HEK293 (cell line): ENCODE measurements at regions not wholly inside any gene's neighbourhood (a gene's known extent, or its start where the extent isn't known, plus 50 kb on each side); places are given as distances from the start of the nearest gene placed in this dataset.

ENCODE experiments used
- CTCF ChIA-PET: fragments of 350-600 bp; formaldehyde crosslinking; extraction: SDS; loops from one replicate; lab custom pipeline; 2021; ENCODE audit warnings: antibody characterized with exemption; lab: Yijun Ruan, JAX
- POLR2A ChIA-PET: fragments of 300-600 bp; formaldehyde crosslinking; extraction: SDS; loops from one replicate; lab custom pipeline; 2020; ENCODE audit warnings: antibody characterized with exemption, inconsistent platforms; lab: Yijun Ruan, JAX
- H3K27ac ChIP-seq: fragments of 200-500 bp; sonication (Bioruptor generic); 2 replicates; pipeline ENCODE4 v1.5.1; 2014; ENCODE audit warnings: low read depth, low read length, control low read depth, inconsistent platforms; ENCODE audit errors: extremely low read depth
- H3K36me3 ChIP-seq, 2 experiments: fragments of 200-500 bp in 1 of 2; sonication (Bioruptor generic) in 1 of 2; 1 replicate in 1 of 2; 2 replicates in 1 of 2; pipeline ENCODE4 v1.5.1; 2014 to 2017; ENCODE audit warnings: inconsistent platforms in 2 of 2, low read length in 2 of 2; ENCODE audit not compliant: control insufficient read depth in 2 of 2, insufficient read depth in 1 of 2
- H3K4me1 ChIP-seq: fragments of 200-500 bp; sonication (Bioruptor generic); 2 replicates; pipeline ENCODE4 v1.5.1; 2014; ENCODE audit warnings: mild to moderate bottlenecking, low read length, inconsistent platforms; ENCODE audit not compliant: control insufficient read depth, insufficient read depth
- H3K4me3 ChIP-seq: 2 replicates; pipeline ENCODE4 v1.5.1; 2011; ENCODE audit warnings: low read depth, mild to moderate bottlenecking, control low read depth, low read length, moderate library complexity
- H3K9me3 ChIP-seq: fragments of 200-500 bp; sonication (Bioruptor generic); 2 replicates; pipeline ENCODE4 v1.5.1; 2014; ENCODE audit warnings: low read depth, low read length, inconsistent platforms; ENCODE audit not compliant: control insufficient read depth, insufficient read depth
- BCL11B ChIP-seq: fragments of 450-650 bp; formaldehyde crosslinking; IDR thresholded peaks from 2 replicates; pipeline ENCODE4 v1.5.1; 2016; ENCODE audit warnings: low read depth, missing biosample characterization, missing genetic modification characterization
- CTCF ChIP-seq: fragments of 450-650 bp; formaldehyde crosslinking; IDR thresholded peaks from 2 replicates; pipeline ENCODE4 v1.5.1; 2016; ENCODE audit warnings: missing biosample characterization, missing genetic modification characterization
- FEZF1 ChIP-seq: fragments of 450-650 bp; formaldehyde crosslinking; IDR thresholded peaks from 2 replicates; pipeline ENCODE4 v1.5.1; 2016; ENCODE audit warnings: missing biosample characterization, missing genetic modification characterization
- KLF8 ChIP-seq: fragments of 450-650 bp; formaldehyde crosslinking; IDR thresholded peaks from 2 replicates; pipeline ENCODE4 v1.5.1; 2016; ENCODE audit warnings: missing biosample characterization, missing genetic modification characterization
- KLF9 ChIP-seq: fragments of 450-650 bp; formaldehyde crosslinking; IDR thresholded peaks from 2 replicates; pipeline ENCODE4 v1.5.1; 2016; ENCODE audit warnings: missing biosample characterization, missing genetic modification characterization, low read depth
- REPIN1 ChIP-seq: fragments of 450-650 bp; formaldehyde crosslinking; IDR thresholded peaks from 2 replicates; pipeline ENCODE4 v1.5.1; 2017; ENCODE audit warnings: missing biosample characterization, missing genetic modification characterization, low read depth
- ZBTB17 ChIP-seq: fragments of 450-650 bp; formaldehyde crosslinking; IDR thresholded peaks from 2 replicates; pipeline ENCODE4 v1.5.1; 2016; ENCODE audit warnings: missing biosample characterization, missing genetic modification characterization
- ZBTB21 ChIP-seq: fragments of 450-650 bp; formaldehyde crosslinking; IDR thresholded peaks from 2 replicates; pipeline ENCODE4 v1.5.1; 2017; ENCODE audit warnings: missing biosample characterization, missing genetic modification characterization
- ZBTB7A ChIP-seq: fragments of 450-650 bp; formaldehyde crosslinking; IDR thresholded peaks from 2 replicates; pipeline ENCODE4 v1.5.1; 2016; ENCODE audit warnings: low read depth, missing biosample characterization, missing genetic modification characterization
- ZFP41 ChIP-seq: fragments of 450-650 bp; formaldehyde crosslinking; IDR thresholded peaks from 2 replicates; pipeline ENCODE4 v1.5.1; 2016; ENCODE audit warnings: missing biosample characterization, missing genetic modification characterization, borderline replicate concordance
- ZNF132 ChIP-seq: fragments of 450-650 bp; formaldehyde crosslinking; IDR thresholded peaks from 2 replicates; pipeline ENCODE4 v1.5.1; 2017; ENCODE audit warnings: missing biosample characterization, missing genetic modification characterization, borderline replicate concordance
- ZNF214 ChIP-seq: fragments of 450-650 bp; formaldehyde crosslinking; IDR thresholded peaks from 2 replicates; pipeline ENCODE4 v1.5.1; 2017; ENCODE audit warnings: missing biosample characterization, mild to moderate bottlenecking, missing genetic modification characterization, borderline replicate concordance
- ZNF221 ChIP-seq: fragments of 450-650 bp; formaldehyde crosslinking; IDR thresholded peaks from 2 replicates; pipeline ENCODE4 v1.5.1; 2017; ENCODE audit warnings: missing biosample characterization, missing genetic modification characterization, borderline replicate concordance
- ZNF239 ChIP-seq: fragments of 450-650 bp; formaldehyde crosslinking; IDR thresholded peaks from 2 replicates; pipeline ENCODE4 v1.5.1; 2016; ENCODE audit warnings: missing biosample characterization, missing genetic modification characterization
- ZNF26 ChIP-seq: fragments of 450-650 bp; formaldehyde crosslinking; IDR thresholded peaks from 2 replicates; pipeline ENCODE4 v1.5.1; 2016; ENCODE audit warnings: missing biosample characterization, missing genetic modification characterization
- ZNF274 ChIP-seq, 2 experiments: fragments of 200-500 bp in 1 of 2; fragments of 450-650 bp in 1 of 2; sonication (Bioruptor generic) in 1 of 2; formaldehyde crosslinking in 1 of 2; IDR thresholded peaks; 2 replicates each; pipeline versions ENCODE4 v1.5.1 to v1.6.1; 2014 to 2016; ENCODE audit warnings: borderline replicate concordance in 1 of 2, inconsistent platforms in 1 of 2, low read length in 1 of 2, missing biosample characterization in 1 of 2, missing genetic modification characterization in 1 of 2
- ZNF341 ChIP-seq: fragments of 450-650 bp; formaldehyde crosslinking; IDR thresholded peaks from 2 replicates; pipeline ENCODE4; 2016; ENCODE audit warnings: low read depth, missing biosample characterization, missing genetic modification characterization
- ZNF350 ChIP-seq: fragments of 450-650 bp; formaldehyde crosslinking; IDR thresholded peaks from 2 replicates; pipeline ENCODE4 v1.5.0; 2017; ENCODE audit warnings: missing biosample characterization, mild to moderate bottlenecking, missing genetic modification characterization
- ZNF501 ChIP-seq: fragments of 450-650 bp; formaldehyde crosslinking; IDR thresholded peaks from 2 replicates; pipeline ENCODE4 v1.5.1; 2016; ENCODE audit warnings: missing biosample characterization, missing genetic modification characterization
- ZNF548 ChIP-seq: fragments of 450-650 bp; formaldehyde crosslinking; IDR thresholded peaks from 2 replicates; pipeline ENCODE4 v1.5.1; 2016; ENCODE audit warnings: missing biosample characterization, missing genetic modification characterization
- ZNF571 ChIP-seq: fragments of 450-650 bp; formaldehyde crosslinking; IDR thresholded peaks from 2 replicates; pipeline ENCODE4 v1.5.0; 2017; ENCODE audit warnings: missing biosample characterization, missing genetic modification characterization
- ZNF585B ChIP-seq: fragments of 450-650 bp; formaldehyde crosslinking; IDR thresholded peaks from 2 replicates; pipeline ENCODE4 v1.5.1; 2016; ENCODE audit warnings: missing biosample characterization, missing genetic modification characterization
- ZNF600 ChIP-seq: fragments of 450-650 bp; formaldehyde crosslinking; IDR thresholded peaks from 2 replicates; pipeline ENCODE4 v1.5.1; 2016; ENCODE audit warnings: missing biosample characterization, missing genetic modification characterization
- ZNF623 ChIP-seq: fragments of 450-650 bp; formaldehyde crosslinking; IDR thresholded peaks from 2 replicates; pipeline ENCODE4 v1.5.1; 2016; ENCODE audit warnings: missing biosample characterization, missing genetic modification characterization
- ZNF660 ChIP-seq: fragments of 450-650 bp; IDR thresholded peaks from 2 replicates; pipeline ENCODE4 v1.5.1; 2018; ENCODE audit warnings: missing biosample characterization, mild to moderate bottlenecking, missing genetic modification characterization
- ZNF747 ChIP-seq: fragments of 450-650 bp; formaldehyde crosslinking; IDR thresholded peaks from 2 replicates; pipeline ENCODE4 v1.5.1; 2016; ENCODE audit warnings: missing biosample characterization, missing genetic modification characterization
- ZNF785 ChIP-seq: fragments of 450-650 bp; formaldehyde crosslinking; IDR thresholded peaks from 2 replicates; pipeline ENCODE4 v1.5.1; 2016; ENCODE audit warnings: missing biosample characterization, missing genetic modification characterization
- ZNF792 ChIP-seq: fragments of 450-650 bp; formaldehyde crosslinking; IDR thresholded peaks from 2 replicates; pipeline ENCODE4 v1.5.1; 2016; ENCODE audit warnings: missing biosample characterization, missing genetic modification characterization
- TF ChIP-seq, protein P1 (sequence below): fragments of 450-650 bp; formaldehyde crosslinking; IDR thresholded peaks from 2 replicates; pipeline ENCODE4 v1.5.1; 2016; ENCODE audit warnings: missing biosample characterization, missing genetic modification characterization
- TF ChIP-seq, protein P2 (sequence below): fragments of 450-650 bp; formaldehyde crosslinking; IDR thresholded peaks from 2 replicates; pipeline ENCODE4 v1.5.1; 2017; ENCODE audit warnings: missing biosample characterization, missing genetic modification characterization

- CTCF ChIA-PET, result interaction anchor here (0.6 to 0.7 kb wide), 2 partner anchors 9 to 456 kb away, joined by 3 read pairs; no protein-coding TSS in a partner anchor
Measured at GRCh38 chr14:25993830-25994229, 604.0 kb downstream of the NOVA1 start.

GRCh38 chr14:25988536-25988935 lies 609.3 kb downstream of the NOVA1 start:
- CTCF ChIA-PET, result no interaction called here
- no peak overlapping the region for H3K4me3 ChIP-seq
- TF ChIP-seq ZNF792 (tag by site-specific recombination) (no peak), ZNF747 (tag by site-specific recombination) (no peak), KLF9 (no peak), ZNF26 (tag by site-specific recombination) (no peak), ZBTB21 (tag by site-specific recombination) (no peak), ZNF132 (no peak), ZNF600 (tag by site-specific recombination) (no peak), ZNF214 (tag by site-specific recombination) (no peak), BCL11B (tag by site-specific recombination) (no peak), CTCF (tag by site-specific recombination) (no peak), ZNF623 (tag by site-specific recombination) (no peak), ZNF571 (tag by site-specific recombination) (no peak)
- TF ChIP-seq, protein P1, sequence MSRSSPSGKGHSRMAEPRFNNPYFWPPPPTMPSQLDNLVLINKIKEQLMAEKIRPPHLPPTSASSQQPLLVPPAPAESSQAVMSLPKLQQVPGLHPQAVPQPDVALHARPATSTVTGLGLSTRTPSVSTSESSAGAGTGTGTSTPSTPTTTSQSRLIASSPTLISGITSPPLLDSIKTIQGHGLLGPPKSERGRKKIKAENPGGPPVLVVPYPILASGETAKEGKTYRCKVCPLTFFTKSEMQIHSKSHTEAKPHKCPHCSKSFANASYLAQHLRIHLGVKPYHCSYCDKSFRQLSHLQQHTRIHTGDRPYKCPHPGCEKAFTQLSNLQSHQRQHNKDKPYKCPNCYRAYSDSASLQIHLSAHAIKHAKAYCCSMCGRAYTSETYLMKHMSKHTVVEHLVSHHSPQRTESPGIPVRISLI (tag by site-specific recombination), result no peak
- TF ChIP-seq, all 188 proteins: peak for 0
- H3K27ac ChIP-seq, result no peak overlapping the region
- H3K36me3 ChIP-seq, result no peaks in the 10 kb centered on the region
- no peaks in the 10 kb centered on the region for H3K4me1 ChIP-seq
- POLR2A ChIA-PET, result no interaction called here
- no peaks in the 10 kb centered on the region for H3K9me3 ChIP-seq

More at GRCh38 chr14:25993830-25994229, 604.0 kb downstream of the NOVA1 start:
- no peak overlapping the region for H3K4me3 ChIP-seq
- H3K9me3 ChIP-seq, result no peaks in the 10 kb centered on the region
- no peaks in the 10 kb centered on the region for H3K36me3 ChIP-seq
- H3K27ac ChIP-seq, result no peak overlapping the region
- no peaks in the 10 kb centered on the region for H3K4me1 ChIP-seq
- TF ChIP-seq ZNF350 (tag by site-specific recombination) (no peak), ZFP41 (tag by site-specific recombination) (no peak), ZBTB17 (no peak), FEZF1 (tag by site-specific recombination) (no peak), KLF8 (tag by site-specific recombination) (no peak)
- TF ChIP-seq, all 188 proteins: peak for 0
- POLR2A ChIA-PET, result no interaction called here

DNA sequence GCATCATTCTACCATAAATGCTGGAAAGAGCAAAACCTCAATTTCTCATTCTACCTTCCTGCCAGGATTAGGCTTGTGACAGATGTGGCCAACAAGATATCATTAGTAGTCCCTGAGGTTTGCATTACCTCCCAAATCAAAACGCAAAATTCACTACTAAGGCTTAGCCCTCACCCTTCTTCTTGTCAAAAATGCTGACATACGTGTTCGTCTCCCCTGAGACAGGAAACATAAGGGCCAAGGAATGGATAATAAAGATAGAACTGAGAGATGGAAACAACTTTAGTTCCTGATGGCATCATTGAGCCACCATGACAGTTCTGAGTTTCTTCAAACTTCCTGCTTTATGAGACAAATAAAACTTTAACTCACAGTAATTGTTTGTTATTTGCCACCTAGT lies 642.1 kb downstream of the NOVA1 start:
- CTCF ChIA-PET, result no interaction called here
- TF ChIP-seq, protein P2, sequence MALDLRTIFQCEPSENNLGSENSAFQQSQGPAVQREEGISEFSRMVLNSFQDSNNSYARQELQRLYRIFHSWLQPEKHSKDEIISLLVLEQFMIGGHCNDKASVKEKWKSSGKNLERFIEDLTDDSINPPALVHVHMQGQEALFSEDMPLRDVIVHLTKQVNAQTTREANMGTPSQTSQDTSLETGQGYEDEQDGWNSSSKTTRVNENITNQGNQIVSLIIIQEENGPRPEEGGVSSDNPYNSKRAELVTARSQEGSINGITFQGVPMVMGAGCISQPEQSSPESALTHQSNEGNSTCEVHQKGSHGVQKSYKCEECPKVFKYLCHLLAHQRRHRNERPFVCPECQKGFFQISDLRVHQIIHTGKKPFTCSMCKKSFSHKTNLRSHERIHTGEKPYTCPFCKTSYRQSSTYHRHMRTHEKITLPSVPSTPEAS (tag by site-specific recombination), result no peak
- TF ChIP-seq ZNF660 (tag by site-specific recombination), result no peak
- TF ChIP-seq REPIN1 (tag by site-specific recombination), result no peak
- TF ChIP-seq ZNF585B (tag by site-specific recombination), result no peak
- no peak for TF ChIP-seq ZNF341
- TF ChIP-seq ZBTB7A (tag by site-specific recombination), result no peak
- no peak for TF ChIP-seq ZNF501
- no peak for TF ChIP-seq ZNF221
- no peak for TF ChIP-seq ZNF785 (tag by site-specific recombination)
- no peak for TF ChIP-seq ZNF239
- TF ChIP-seq ZNF548 (tag by site-specific recombination), result no peak
- TF ChIP-seq ZNF274 (IDR thresholded peaks at IDR 0.05; ENCODE audit: low read length), result no peak
- TF ChIP-seq ZNF274 (tag by site-specific recombination; IDR thresholded peaks at IDR 0.05; ENCODE audit: borderline replicate concordance), result no peak

More for the DNA sequence above, 642.1 kb downstream of the NOVA1 start:
- POLR2A ChIA-PET, result no interaction called here
- Histone ChIP-seq H3K9me3 (no peaks in the 10 kb centered on the region; the same call in 1 of the 2 replicates), H3K4me1 (no peaks in the 10 kb centered on the region), H3K27ac (no peak overlapping the region), H3K36me3 (no peaks in the 10 kb centered on the region), H3K4me3 (no peak overlapping the region)
